Body of pancreas (tissue), 4 donors: ENCODE measurements at regions not wholly inside any gene's neighbourhood (a gene's known extent, or its start where the extent isn't known, plus 50 kb on each side); places are given as distances from the start of the nearest gene placed in this dataset.

Experiments
- ATAC-seq: fragments of 150-250 bp; one replicate; pipeline ENCODE4 v1.9.1; 2016
- DNase-seq, 4 donors: peaks; one replicate each; pipeline ENCODE4 v3.0.0-alpha.2; 2019
- H3K27ac ChIP-seq, 4 donors: fragments of 200-600 bp; sonication (generic); 1 replicate in 3 of 4; 2 replicates in 1 of 4; pipeline versions ENCODE4 v1.5.1 to v1.6.1; 2016 to 2019; ENCODE audit warnings: mild to moderate bottlenecking in 1 of 4, mixed read lengths in 1 of 4, moderate library complexity in 1 of 4
- H3K27me3 ChIP-seq, 2 donors: fragments of 200-600 bp; sonication (generic); one replicate each; pipeline ENCODE4 v1.6.0; 2016; ENCODE audit warnings: mild to moderate bottlenecking in 1 of 2
- H3K36me3 ChIP-seq, 2 donors: fragments of 200-600 bp; sonication (generic); replicated peaks in 1 of 2; 2 replicates each; pipeline ENCODE4 v1.5.1; 2016; ENCODE audit warnings: low read depth in 2 of 2; ENCODE audit not compliant: insufficient read depth in 1 of 2
- H3K4me1 ChIP-seq: fragments of 200-600 bp; sonication (generic); one replicate; pipeline ENCODE4 v1.6.0; 2016
- H3K4me3 ChIP-seq, 2 donors: fragments of 200-600 bp; sonication (generic); 1 replicate in 1 of 2; 2 replicates in 1 of 2; pipeline ENCODE4 v1.5.1; 2016 to 2019
- H3K9me3 ChIP-seq, 3 donors: fragments of 200-600 bp; sonication (generic); 1 replicate in 2 of 3; 2 replicates in 1 of 3; pipeline ENCODE4 v1.5.1; 2016
- POLR2A ChIP-seq, 3 donors: fragments of 450-650 bp; IDR thresholded peaks; one replicate each; pipeline ENCODE4 v1.6.1; 2016; ENCODE audit warnings: antibody characterized with exemption in 3 of 3, mild to moderate bottlenecking in 2 of 3
- WGBS, 2 donors: methylation state at CpG; one replicate each; pipeline ENCODE4 v1.1.5; 2017; 5-methylcytosine and 5-hydroxymethylcytosine counted together
- intact Hi-C: fragments of 100-400 bp; cut with DNase I; formaldehyde crosslinking; loops from one replicate; pipeline ENCODE4 v1.15.1; 2023
- TF ChIP-seq, protein P1 (sequence below), 7 experiments: fragments of 450-650 bp in 4 of 7; fragments of 200-600 bp in 3 of 7; sonication (generic) in 3 of 7; IDR thresholded peaks; one replicate each; pipeline ENCODE4 v1.5.1; 2016 to 2019; ENCODE audit warnings: antibody characterized with exemption in 7 of 7

DNA sequence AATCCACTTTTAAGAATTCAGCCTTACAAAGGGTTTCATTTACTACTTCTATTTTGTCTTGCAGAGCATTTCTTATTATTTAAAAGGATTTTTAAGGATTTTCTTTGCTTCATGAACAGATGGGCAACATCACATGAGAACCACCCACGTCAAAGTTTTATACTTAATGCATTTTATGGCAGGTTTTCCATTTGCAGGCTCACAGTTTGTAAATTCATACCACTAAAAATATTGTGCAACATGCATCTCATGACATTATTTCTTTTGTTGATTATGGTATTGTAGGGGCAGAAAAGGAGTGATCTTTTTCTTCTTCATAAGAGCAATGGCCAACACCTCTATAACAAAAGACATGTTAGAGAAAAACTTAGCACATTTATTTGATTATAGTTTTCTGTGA, 554.0 kb upstream of the SPRY2 start:
- DNase-seq (no peak), ATAC-seq (no peak)
- H3K36me3 ChIP-seq, result no peaks in the 10 kb centered on the region
- TF ChIP-seq, protein P1, sequence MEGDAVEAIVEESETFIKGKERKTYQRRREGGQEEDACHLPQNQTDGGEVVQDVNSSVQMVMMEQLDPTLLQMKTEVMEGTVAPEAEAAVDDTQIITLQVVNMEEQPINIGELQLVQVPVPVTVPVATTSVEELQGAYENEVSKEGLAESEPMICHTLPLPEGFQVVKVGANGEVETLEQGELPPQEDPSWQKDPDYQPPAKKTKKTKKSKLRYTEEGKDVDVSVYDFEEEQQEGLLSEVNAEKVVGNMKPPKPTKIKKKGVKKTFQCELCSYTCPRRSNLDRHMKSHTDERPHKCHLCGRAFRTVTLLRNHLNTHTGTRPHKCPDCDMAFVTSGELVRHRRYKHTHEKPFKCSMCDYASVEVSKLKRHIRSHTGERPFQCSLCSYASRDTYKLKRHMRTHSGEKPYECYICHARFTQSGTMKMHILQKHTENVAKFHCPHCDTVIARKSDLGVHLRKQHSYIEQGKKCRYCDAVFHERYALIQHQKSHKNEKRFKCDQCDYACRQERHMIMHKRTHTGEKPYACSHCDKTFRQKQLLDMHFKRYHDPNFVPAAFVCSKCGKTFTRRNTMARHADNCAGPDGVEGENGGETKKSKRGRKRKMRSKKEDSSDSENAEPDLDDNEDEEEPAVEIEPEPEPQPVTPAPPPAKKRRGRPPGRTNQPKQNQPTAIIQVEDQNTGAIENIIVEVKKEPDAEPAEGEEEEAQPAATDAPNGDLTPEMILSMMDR (IDR thresholded peaks at IDR 0.05), result no peak
- TF ChIP-seq POLR2A (IDR thresholded peaks at IDR 0.05), result no peak
- intact Hi-C loops, result no loop called here
- WGBS, 2 donors, result 60 to 61% methylated on average over 1 of the region's 1 CpG
- no peak overlapping the region for H3K27ac ChIP-seq
- no peaks in the 10 kb centered on the region for H3K4me1 ChIP-seq
- H3K27me3 ChIP-seq, result no peaks in the 10 kb centered on the region
- H3K9me3 ChIP-seq, result no peaks in the 10 kb centered on the region
- no peak overlapping the region for H3K4me3 ChIP-seq

DNA sequence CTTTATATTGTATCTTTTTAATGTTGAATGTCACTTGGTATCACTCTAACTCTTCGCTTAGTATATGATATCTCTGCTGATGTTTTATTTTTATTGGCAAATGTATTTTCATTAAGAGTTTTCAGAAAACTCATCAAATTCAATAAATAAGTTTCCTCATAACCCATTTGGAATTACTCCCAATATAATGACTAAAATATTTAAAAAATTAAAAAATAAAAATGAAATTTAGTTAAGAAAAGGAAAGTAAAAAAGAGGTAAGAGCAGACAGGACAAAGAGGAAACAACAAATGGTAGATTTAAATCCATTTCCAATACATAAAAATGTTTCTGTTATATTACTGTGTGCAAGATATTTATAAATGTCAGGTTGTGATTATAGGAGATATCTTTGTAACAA, 548.9 kb upstream of the SPRY2 start:
- DNase-seq (no peak), ATAC-seq (no peak)
- Histone ChIP-seq H3K4me1 (no peaks in the 10 kb centered on the region), H3K27me3 (no peaks in the 10 kb centered on the region), H3K9me3 (no peaks in the 10 kb centered on the region), H3K4me3 (no peak overlapping the region), H3K36me3 (no peaks in the 10 kb centered on the region), H3K27ac (no peak overlapping the region)
- intact Hi-C loops, result no loop called here
- TF ChIP-seq, protein P1 (IDR thresholded peaks at IDR 0.05), result no peak
- TF ChIP-seq POLR2A (IDR thresholded peaks at IDR 0.05), result no peak
- 67 to 75% methylated on average over 1 of the region's 1 CpG for WGBS, 2 donors

DNA sequence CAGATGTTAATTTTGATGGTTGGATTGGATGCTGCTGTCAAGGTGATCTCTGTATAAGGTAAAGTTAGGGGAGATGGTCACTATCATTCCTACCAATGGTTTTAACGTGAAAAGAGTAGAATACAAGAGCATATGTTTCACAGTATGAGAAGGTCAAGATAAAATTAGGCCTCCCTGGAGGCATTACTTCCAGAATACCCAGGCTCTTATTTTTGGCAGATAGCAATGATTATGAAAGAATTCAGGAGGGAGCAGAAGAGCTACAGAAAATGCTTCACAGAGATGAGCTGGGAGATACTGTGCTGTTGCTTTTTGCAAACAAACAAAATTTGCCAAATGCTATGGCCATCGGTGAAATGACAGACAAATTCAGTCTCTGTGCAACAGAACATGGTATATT, 547.5 kb upstream of the SPRY2 start:
- no peaks in the 10 kb centered on the region for H3K27me3 ChIP-seq
- intact Hi-C loops, result no loop called here
- no peaks in the 10 kb centered on the region for H3K9me3 ChIP-seq
- H3K27ac ChIP-seq, result no peak overlapping the region
- no peak for ATAC-seq
- H3K4me1 ChIP-seq, result no peaks in the 10 kb centered on the region
- H3K36me3 ChIP-seq, result no peaks in the 10 kb centered on the region
- no peak for DNase-seq
- 65 to 79% methylated on average over 2 of the region's 2 CpGs for WGBS, 2 donors
- H3K4me3 ChIP-seq, result no peak overlapping the region
- TF ChIP-seq, protein P1 (IDR thresholded peaks at IDR 0.05), result no peak
- no peak for TF ChIP-seq POLR2A (IDR thresholded peaks at IDR 0.05)

DNA sequence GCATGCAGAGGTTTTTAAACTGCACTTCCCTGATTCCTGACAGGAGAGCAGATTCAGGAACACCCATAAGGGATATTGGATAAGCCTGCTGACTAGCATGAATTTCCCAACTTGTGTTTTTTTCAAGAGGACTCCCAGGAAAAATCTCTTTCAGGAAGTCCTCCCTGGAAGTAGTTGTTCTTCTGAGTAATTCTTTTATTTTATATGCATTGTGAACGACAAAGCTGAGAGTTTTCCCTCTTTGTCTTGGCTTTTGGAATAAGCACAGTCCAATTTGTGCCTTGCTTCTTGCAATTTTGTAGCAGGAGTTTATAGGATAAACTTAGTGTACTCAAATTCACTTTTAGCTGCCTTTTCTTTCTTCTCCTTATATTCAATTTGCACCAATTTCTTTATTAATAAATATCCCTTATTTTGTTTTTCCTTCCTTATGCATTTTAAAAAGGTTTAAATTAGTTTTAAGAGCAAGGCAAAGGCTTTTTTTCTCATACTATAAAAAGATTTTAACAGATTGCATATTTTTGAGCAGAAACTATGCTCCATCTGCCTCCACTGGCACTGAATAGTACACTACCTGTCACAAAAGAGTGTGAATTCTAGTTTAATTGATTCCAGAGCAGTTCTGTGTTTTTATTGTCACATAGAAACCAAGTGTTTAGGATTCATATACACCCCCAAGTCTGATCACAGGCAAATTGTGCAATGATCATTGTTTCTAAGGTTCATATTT, 543.3 kb upstream of the SPRY2 start:
- TF ChIP-seq POLR2A (IDR thresholded peaks at IDR 0.05), result no peak
- TF ChIP-seq, protein P1 (IDR thresholded peaks at IDR 0.05), result no peak
- intact Hi-C loops, result no loop called here
- no peaks in the 10 kb centered on the region for H3K9me3 ChIP-seq
- no peaks in the 10 kb centered on the region for H3K27me3 ChIP-seq
- ATAC-seq (no peak), DNase-seq (no peak)
- H3K4me1 ChIP-seq, result no peaks in the 10 kb centered on the region
- no peak overlapping the region for H3K27ac ChIP-seq
- H3K4me3 ChIP-seq, result no peak overlapping the region
- WGBS, 2 donors, result 46 to 64% methylated on average over 1 of the region's 1 CpG
- H3K36me3 ChIP-seq, result no peaks in the 10 kb centered on the region

DNA sequence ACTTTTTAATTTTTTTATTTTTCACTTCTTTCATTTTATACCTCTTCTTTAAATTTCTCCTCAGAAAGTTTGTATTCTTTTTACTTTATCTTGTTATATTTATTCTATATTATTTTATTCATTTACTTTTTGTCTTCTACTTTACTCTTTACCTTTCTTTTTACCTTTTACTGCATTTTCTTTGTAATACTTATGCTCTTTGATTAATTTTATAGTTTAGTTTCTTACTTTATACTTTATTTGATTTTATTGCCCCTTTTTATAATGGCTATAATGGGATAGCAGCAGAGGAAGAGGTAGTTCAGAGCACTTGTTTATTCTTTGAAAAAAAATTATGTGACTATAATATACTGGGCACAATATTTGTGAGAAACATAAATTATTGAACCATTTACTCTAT, 542.6 kb upstream of the SPRY2 start:
- H3K36me3 ChIP-seq, result no peaks in the 10 kb centered on the region
- ATAC-seq (no peak), DNase-seq (no peak)
- no peak overlapping the region for H3K4me3 ChIP-seq
- H3K27ac ChIP-seq, result no peak overlapping the region
- intact Hi-C loops, result no loop called here
- no peaks in the 10 kb centered on the region for H3K4me1 ChIP-seq
- no peak for TF ChIP-seq POLR2A (IDR thresholded peaks at IDR 0.05)
- TF ChIP-seq, protein P1 (IDR thresholded peaks at IDR 0.05), result no peak
- H3K27me3 ChIP-seq, result no peaks in the 10 kb centered on the region
- H3K9me3 ChIP-seq, result no peaks in the 10 kb centered on the region
